H1 (cell line): ENCODE measurements at regions not wholly inside any gene's neighbourhood (a gene's known extent, or its start where the extent isn't known, plus 50 kb on each side); places are given as distances from the start of the nearest gene placed in this dataset.

Experiments
- CTCF ChIA-PET: fragments of 300-600 bp; sonication (Branson Sonifier 250); formaldehyde crosslinking; loops from one replicate; lab custom pipeline; 2021; ENCODE audit not compliant: partially characterized antibody; lab: Charles Lee
- POLR2A ChIA-PET: fragments of 300-600 bp; sonication (Branson Sonifier 250); formaldehyde crosslinking; loops from one replicate; lab custom pipeline; 2021; ENCODE audit warnings: inconsistent platforms; ENCODE audit not compliant: partially characterized antibody; lab: Charles Lee
- DNase-seq, 2 experiments: peaks; one replicate each; pipeline versions ENCODE4 v3.0.0 to v3.0.0-alpha.2; 2010 to 2022; ENCODE audit warnings: low spot score in 2 of 2, low read depth in 1 of 2, mixed read lengths in 1 of 2
- FAIRE-seq: peaks from 2 replicates; lab custom pipeline; 2011; peaks lifted over from hg19 to GRCh38; lab: Jason Lieb, UNC
- H2AFZ ChIP-seq: 2 replicates; pipeline ENCODE4 v1.8.1; 2012; ENCODE audit warnings: low read length, inconsistent platforms
- H2AK5ac ChIP-seq: 2 replicates; pipeline ENCODE4 v1.6.1; 2013; ENCODE audit warnings: low read depth, low read length
- H2BK120ac ChIP-seq: replicated peaks from 2 replicates; pipeline ENCODE3; 2013; ENCODE audit warnings: low read depth, low read length, inconsistent platforms
- H2BK12ac ChIP-seq: 2 replicates; pipeline ENCODE4 v1.6.1; 2013; ENCODE audit warnings: low read depth, low read length
- H2BK15ac ChIP-seq: 2 replicates; pipeline ENCODE4 v1.6.1; 2013; ENCODE audit warnings: low read length
- H2BK20ac ChIP-seq: 2 replicates; pipeline ENCODE4 v1.6.1; 2013; ENCODE audit warnings: low read length
- H2BK5ac ChIP-seq: 2 replicates; pipeline ENCODE4 v1.6.1; 2013; ENCODE audit warnings: low read depth, low read length
- H3K14ac ChIP-seq: 2 replicates; pipeline ENCODE4 v1.6.1; 2013; ENCODE audit warnings: inconsistent platforms; ENCODE audit not compliant: insufficient read length
- H3K18ac ChIP-seq: 2 replicates; pipeline ENCODE4 v1.6.1; 2013; ENCODE audit warnings: low read length; ENCODE audit errors: extremely low read depth
- H3K23ac ChIP-seq: 2 replicates; pipeline ENCODE4 v1.6.1; 2013; ENCODE audit warnings: inconsistent platforms; ENCODE audit not compliant: insufficient read length
- H3K23me2 ChIP-seq: 2 replicates; pipeline ENCODE4 v1.6.1; 2013; ENCODE audit warnings: low read depth, low read length
- H3K27ac ChIP-seq: 2 replicates; pipeline ENCODE4 v1.6.1; 2011; ENCODE audit warnings: low read depth, low read length, inconsistent platforms
- H3K27me3 ChIP-seq, 4 experiments: replicated peaks in 1 of 4; 1 replicate in 1 of 4; 2 replicates in 3 of 4; pipeline versions ENCODE4 v1.6.1 to v1.8.1; 2011 to 2013; ENCODE audit warnings: low read length in 3 of 4, mild to moderate bottlenecking in 3 of 4, inconsistent platforms in 2 of 4, mixed read lengths in 2 of 4, moderate library complexity in 1 of 4; ENCODE audit not compliant: control insufficient read depth in 3 of 4, insufficient read depth in 3 of 4; ENCODE audit errors: extremely low read depth in 1 of 4
- H3K36me3 ChIP-seq, 4 experiments: 2 replicates each; pipeline versions ENCODE4 v1.6.1 to v1.8.1; 2011 to 2013; ENCODE audit warnings: mild to moderate bottlenecking in 4 of 4, low read length in 3 of 4, moderate library complexity in 2 of 4, control low read depth in 1 of 4, inconsistent platforms in 1 of 4; ENCODE audit not compliant: insufficient read depth in 4 of 4, control insufficient read depth in 2 of 4
- H3K4ac ChIP-seq: replicated peaks from 2 replicates; pipeline ENCODE3; 2013; ENCODE audit warnings: low read length, low read depth, mixed read lengths, inconsistent platforms; ENCODE audit not compliant: insufficient read length
- H3K4me1 ChIP-seq, 4 experiments: replicated peaks in 1 of 4; 1 replicate in 1 of 4; 2 replicates in 3 of 4; pipeline versions ENCODE4 v1.6.1 to v1.8.1; 2011 to 2013; ENCODE audit warnings: low read length in 3 of 4, inconsistent platforms in 2 of 4, mixed read lengths in 1 of 4; ENCODE audit not compliant: insufficient read depth in 4 of 4, control insufficient read depth in 3 of 4
- H3K4me2 ChIP-seq, 2 experiments: 2 replicates each; pipeline versions ENCODE4 v1.6.1 to v1.8.1; 2011 to 2013; ENCODE audit warnings: low read depth in 2 of 2, low read length in 2 of 2, control low read depth in 1 of 2, inconsistent platforms in 1 of 2, mild to moderate bottlenecking in 1 of 2; ENCODE audit not compliant: insufficient read depth in 1 of 2
- H3K4me3 ChIP-seq, 4 experiments: fragments of 200-600, 300-600 bp in 1 of 4; sonication (generic), shearing (Covaris generic), sonication (Bioruptor Twin) in 1 of 4; 2 replicates each; pipeline versions ENCODE4 v1.5.1 to v1.8.1; 2011 to 2016; ENCODE audit warnings: low read length in 4 of 4, low read depth in 3 of 4, control low read depth in 2 of 4, inconsistent platforms in 2 of 4, mild to moderate bottlenecking in 2 of 4, mixed read lengths in 1 of 4, moderate library complexity in 1 of 4; ENCODE audit not compliant: insufficient read depth in 2 of 4; ENCODE audit errors: extremely low read depth in 1 of 4
- H3K56ac ChIP-seq: replicated peaks from 2 replicates; pipeline ENCODE3; 2013; ENCODE audit warnings: low read depth, mild to moderate bottlenecking, mixed read lengths, low read length, inconsistent platforms; ENCODE audit not compliant: insufficient read length
- H3K79me1 ChIP-seq: 2 replicates; pipeline ENCODE4 v1.6.1; 2013; ENCODE audit warnings: low read depth, low read length, control low read depth
- H3K79me2 ChIP-seq, 2 experiments: 2 replicates each; pipeline versions ENCODE4 v1.6.1 to v1.8.1; 2012 to 2013; ENCODE audit warnings: low read length in 2 of 2, mild to moderate bottlenecking in 2 of 2, inconsistent platforms in 1 of 2; ENCODE audit not compliant: insufficient read depth in 2 of 2, control insufficient read depth in 1 of 2
- H3K9ac ChIP-seq, 4 experiments: replicated peaks in 1 of 4; 1 replicate in 1 of 4; 2 replicates in 3 of 4; pipeline versions ENCODE4 v1.6.1 to v1.8.1; 2011 to 2013; ENCODE audit warnings: low read depth in 3 of 4, low read length in 3 of 4, control low read depth in 2 of 4, mild to moderate bottlenecking in 2 of 4, moderate library complexity in 2 of 4, inconsistent platforms in 1 of 4; ENCODE audit errors: extremely low read depth in 1 of 4
- H3K9me3 ChIP-seq, 2 experiments: 2 replicates each; pipeline versions ENCODE4 v1.6.1 to v1.8.1; 2012 to 2013; ENCODE audit warnings: mild to moderate bottlenecking in 2 of 2, moderate library complexity in 2 of 2, control low read depth in 1 of 2, inconsistent platforms in 1 of 2, low read depth in 1 of 2, low read length in 1 of 2, mixed read lengths in 1 of 2; ENCODE audit not compliant: insufficient read depth in 2 of 2
- H4K20me1 ChIP-seq, 2 experiments: replicated peaks in 1 of 2; 2 replicates each; pipeline versions ENCODE3 to v1.8.1; 2011 to 2013; ENCODE audit warnings: inconsistent platforms in 2 of 2, low read length in 2 of 2, mild to moderate bottlenecking in 1 of 2; ENCODE audit not compliant: insufficient read depth in 2 of 2, control insufficient read depth in 1 of 2
- H4K5ac ChIP-seq: 2 replicates; pipeline ENCODE4 v1.6.1; 2013; ENCODE audit warnings: low read length, low read depth, mixed read lengths, inconsistent platforms; ENCODE audit not compliant: insufficient read length
- H4K8ac ChIP-seq: 2 replicates; pipeline ENCODE4 v1.8.0; 2013; ENCODE audit warnings: mild to moderate bottlenecking, moderate library complexity, low read length, inconsistent platforms; ENCODE audit not compliant: insufficient read depth; ENCODE audit errors: extremely low read depth
- H4K91ac ChIP-seq: replicated peaks from 2 replicates; pipeline ENCODE3; 2013; ENCODE audit warnings: low read length, mixed read lengths, inconsistent platforms; ENCODE audit not compliant: insufficient read length
- CHD2 ChIP-seq: IDR thresholded peaks from 2 replicates; pipeline ENCODE4 v1.6.1; 2012; ENCODE audit warnings: low read length, improper control_type of control experiment
- CREB1 ChIP-seq: IDR thresholded peaks from 2 replicates; pipeline ENCODE4 v1.6.1; 2012; ENCODE audit warnings: inconsistent platforms
- EZH2 ChIP-seq: fragments of 200-600 bp; sonication (generic); IDR thresholded peaks from 2 replicates; pipeline ENCODE4 v1.7.1; 2012; ENCODE audit warnings: low read depth, mild to moderate bottlenecking, moderate library complexity, low read length, inconsistent platforms; ENCODE audit not compliant: severe bottlenecking
- RNF2 ChIP-seq: fragments of 200-900, 300-1000 bp; sonication (generic); IDR thresholded peaks from 2 replicates; pipeline ENCODE4 v1.7.1; 2016; ENCODE audit warnings: borderline replicate concordance, low read depth, mild to moderate bottlenecking, antibody characterized with exemption, low read length; ENCODE audit not compliant: poor library complexity, severe bottlenecking; ENCODE audit errors: missing control alignments
- SP1 ChIP-seq: IDR thresholded peaks from 2 replicates; pipeline ENCODE4 v1.6.1; 2011; ENCODE audit warnings: low read depth, low read length
- TCF12 ChIP-seq: IDR thresholded peaks from 2 replicates; pipeline ENCODE4 v1.6.1; 2011; ENCODE audit warnings: low read depth, mild to moderate bottlenecking, low read length
- WGBS, 2 experiments: shearing (Covaris generic) in 1 of 2; methylation state at CpG; one replicate each; pipeline versions ENCODE4 v1.1.6 to v1.1.7; 2013 to 2015; ENCODE audit warnings: low lambda C conversion rate in 2 of 2, mixed read lengths in 2 of 2, inconsistent platforms in 1 of 2, low coverage in 1 of 2, missing lambda C conversion rate in 1 of 2; ENCODE audit not compliant: insufficient replicate concordance in 2 of 2, insufficient coverage in 1 of 2, insufficient read length in 1 of 2; ENCODE audit errors: extremely low coverage in 1 of 2, missing lambda C conversion rate in 1 of 2; 5-methylcytosine and 5-hydroxymethylcytosine counted together

GRCh38 chr12:59429766-59430165 is 166.1 kb upstream of the SLC16A7 start:
- H3K4me2 ChIP-seq: no peak overlapping the region
- H4K8ac ChIP-seq: no peak overlapping the region
- H4K20me1 ChIP-seq: no peaks in the 10 kb centered on the region
- H3K4ac ChIP-seq: no peak overlapping the region
- H2AFZ ChIP-seq: no peak overlapping the region
- DNase-seq: no peak
- CTCF ChIA-PET: interaction anchor here (1.1 to 2.1 kb wide), 3 partner anchors 9 to 26 kb away, joined by 3 to 5 read pairs (median 4); no protein-coding TSS in a partner anchor
- no peak overlapping the region for H4K5ac ChIP-seq
- peaks cover 0 to 3% (median 0%) of the 10 kb centered on the region in 4 experiments; a peak in 2 of 7 replicates for H3K4me1 ChIP-seq
- no peak overlapping the region for H2BK5ac ChIP-seq
- no peaks in the 10 kb centered on the region for H3K79me1 ChIP-seq
- no peak for TF ChIP-seq CREB1
- no peak for TF ChIP-seq TCF12
- TF ChIP-seq EZH2: no peak
- no peak for TF ChIP-seq CHD2
- no peak for TF ChIP-seq RNF2
- no peak for TF ChIP-seq SP1
- no peak overlapping the region for H3K14ac ChIP-seq
- no peaks in the 10 kb centered on the region for H3K9me3 ChIP-seq
- no peak overlapping the region for H2AK5ac ChIP-seq
- no peaks in the 10 kb centered on the region for H3K23me2 ChIP-seq
- H2BK120ac ChIP-seq: no peak overlapping the region
- FAIRE-seq: no peak
- H2BK12ac ChIP-seq: no peak overlapping the region
- no peak overlapping the region for H4K91ac ChIP-seq
- no peak overlapping the region for H3K23ac ChIP-seq
- no peak overlapping the region for H3K4me3 ChIP-seq
- H3K79me2 ChIP-seq: no peaks in the 10 kb centered on the region
- no peaks in the 10 kb centered on the region for H3K27me3 ChIP-seq
- H3K56ac ChIP-seq: no peak overlapping the region
- no peak overlapping the region for H2BK20ac ChIP-seq
- H3K18ac ChIP-seq: no peak overlapping the region
- POLR2A ChIA-PET: no interaction called here
- no peaks in the 10 kb centered on the region for H3K36me3 ChIP-seq
- no peak overlapping the region for H2BK15ac ChIP-seq
- WGBS, 2 experiments: 85% methylated on average over 1 of the region's 1 CpG; no CpG with 5 or more reads in 1 of the 2 experiments
- H3K27ac ChIP-seq: no peak overlapping the region
- no peak overlapping the region for H3K9ac ChIP-seq
